ENCODE measurements at regions not wholly inside any gene's neighbourhood (a gene's known extent, or its start where the extent isn't known, plus 50 kb on each side); places are given as distances from the start of the nearest gene placed in this dataset.

DNA sequence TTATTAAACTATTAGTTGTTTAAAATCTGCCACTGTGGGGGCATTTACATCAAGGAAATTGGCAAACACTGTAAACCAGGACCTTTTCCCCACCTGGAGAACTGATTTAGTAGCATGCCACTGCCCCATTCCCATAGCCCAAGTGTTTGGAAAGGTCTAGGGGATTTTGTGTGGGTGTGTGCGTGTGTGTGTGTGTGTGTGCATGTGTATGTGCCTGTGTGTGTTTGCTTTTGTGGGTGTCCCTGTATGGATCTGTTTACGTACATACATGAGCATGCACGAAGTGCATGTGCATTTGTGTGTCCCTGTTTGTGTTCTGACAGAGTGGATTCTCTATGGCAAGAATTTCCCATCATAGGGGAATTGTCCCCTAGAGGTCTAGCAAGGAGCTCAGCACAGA lies 62.7 kb upstream of the LMO1 start:
- H3K36me3 ChIP-seq (ENCODE audit: control insufficient read depth in 2 of 2, extremely low read depth in 1 of 2, insufficient read depth in 2 of 2, low read length in 2 of 2): no peaks in the 10 kb centered on the region
- intact Hi-C loops (cut with micrococcal nuclease): no loop called here
- POLR2A ChIA-PET: no interaction called here

More for the DNA sequence above, 62.7 kb upstream of the LMO1 start:
- no peak overlapping the region for H3K9ac ChIP-seq (replicated peaks; ENCODE audit: extremely low read depth, insufficient read depth, low read length)
- H3K79me2 ChIP-seq (ENCODE audit: control insufficient read depth, insufficient read depth, low read length): no peaks in the 10 kb centered on the region
- H3K4me2 ChIP-seq (ENCODE audit: insufficient read depth, low read length): no peak overlapping the region
- H3K4me1 ChIP-seq (ENCODE audit: control insufficient read depth, extremely low read depth, insufficient read depth, low read length): peaks cover 3% of the 10 kb centered on the region
- no peak overlapping the region for H3K4me3 ChIP-seq (replicated peaks in 1 of 3; ENCODE audit: insufficient read depth in 1 of 3, low read depth in 1 of 3, low read length in 3 of 3)
- H3K27ac ChIP-seq (ENCODE audit: insufficient read depth, low read depth, low read length): no peak overlapping the region
- TF ChIP-seq GATA2 (IDR thresholded peaks at IDR 0.05; ENCODE audit: insufficient read depth, insufficient read length, low read depth, low read length) (no peak), POLR2A (IDR thresholded peaks at IDR 0.05; ENCODE audit: low read depth, low read length) (no peak), JUN (IDR thresholded peaks at IDR 0.05; ENCODE audit: borderline replicate concordance, insufficient read depth, insufficient read length, low read depth) (no peak), MAX (IDR thresholded peaks at IDR 0.05; ENCODE audit: insufficient read depth, insufficient read length) (no peak), FOS (IDR thresholded peaks at IDR 0.05; ENCODE audit: borderline replicate concordance, insufficient read depth, low read length) (no peak), CTCF (IDR thresholded peaks at IDR 0.05; ENCODE audit: extremely low read depth in 1 of 2, insufficient read depth in 1 of 2, low read depth in 1 of 2, low read length in 2 of 2) (no peak), EZH2 (IDR thresholded peaks at IDR 0.05; ENCODE audit: borderline replicate concordance, low read depth, low read length, severe bottlenecking) (no peak)
- no peaks in the 10 kb centered on the region for H4K20me1 ChIP-seq (replicated peaks; ENCODE audit: control insufficient read depth, extremely low read depth, insufficient read depth, low read length)
- dilution Hi-C loops (cut with MboI; ENCODE audit: extremely low pct_ligation_motif_present, low sequenced_read_pairs): no loop called here
- H2AFZ ChIP-seq (ENCODE audit: low read depth, low read length): no peak overlapping the region
- H3K9me3 ChIP-seq (replicated peaks; ENCODE audit: control insufficient read depth, insufficient read depth, low read length): no peaks in the 10 kb centered on the region
- CTCF ChIA-PET: no interaction called here
- no peaks in the 10 kb centered on the region for H3K27me3 ChIP-seq (ENCODE audit: control insufficient read depth in 2 of 2, insufficient read depth in 2 of 2, low read length in 2 of 2)
- FAIRE-seq (no peak), DNase-seq (ENCODE audit: low read depth, low spot score) (no peak)
- H3K9me1 ChIP-seq (replicated peaks; ENCODE audit: control insufficient read depth, extremely low read depth, insufficient read depth, low read length): no peaks in the 10 kb centered on the region
- no TSS peak for BruUV-seq (replicated peaks)
